SK-MEL-5 (cell line): ENCODE measurements at regions not wholly inside any gene's neighbourhood (a gene's known extent, or its start where the extent isn't known, plus 50 kb on each side); places are given as distances from the start of the nearest gene placed in this dataset.

Source experiments
- DNase-seq: peaks from one replicate; pipeline ENCODE4 v3.0.0-alpha.2; 2016; ENCODE audit warnings: low read depth, low spot score
- in situ Hi-C: cut with HindIII; loops from 2 replicates; pipeline ENCODE4 v1.10.0; 2016; ENCODE audit warnings: low sequenced_read_pairs, high pct_unique_total_duplicates, low pct_unique_long_range_greater_than_20kb

DNA sequence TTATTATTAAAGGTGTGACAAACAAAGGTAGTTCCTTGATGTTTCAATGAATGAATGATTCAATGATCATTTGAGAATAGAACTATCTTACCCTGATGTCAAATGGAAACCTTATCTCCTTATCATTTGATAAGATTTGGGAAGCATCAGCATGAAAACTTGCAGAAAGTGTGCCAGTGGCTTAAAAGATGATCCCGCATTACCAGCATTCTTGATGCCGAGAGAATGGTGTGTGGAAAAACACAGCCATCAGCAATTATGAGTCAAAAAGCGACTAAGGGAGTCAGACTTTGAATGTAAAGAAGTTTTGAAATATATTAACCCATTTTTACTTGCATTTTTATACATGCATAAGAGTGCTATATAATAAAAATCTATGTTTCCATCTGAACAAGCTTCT, 93.7 kb downstream of the MAIP1 start:
- no peak for DNase-seq
- in situ Hi-C loops: no loop called here

DNA sequence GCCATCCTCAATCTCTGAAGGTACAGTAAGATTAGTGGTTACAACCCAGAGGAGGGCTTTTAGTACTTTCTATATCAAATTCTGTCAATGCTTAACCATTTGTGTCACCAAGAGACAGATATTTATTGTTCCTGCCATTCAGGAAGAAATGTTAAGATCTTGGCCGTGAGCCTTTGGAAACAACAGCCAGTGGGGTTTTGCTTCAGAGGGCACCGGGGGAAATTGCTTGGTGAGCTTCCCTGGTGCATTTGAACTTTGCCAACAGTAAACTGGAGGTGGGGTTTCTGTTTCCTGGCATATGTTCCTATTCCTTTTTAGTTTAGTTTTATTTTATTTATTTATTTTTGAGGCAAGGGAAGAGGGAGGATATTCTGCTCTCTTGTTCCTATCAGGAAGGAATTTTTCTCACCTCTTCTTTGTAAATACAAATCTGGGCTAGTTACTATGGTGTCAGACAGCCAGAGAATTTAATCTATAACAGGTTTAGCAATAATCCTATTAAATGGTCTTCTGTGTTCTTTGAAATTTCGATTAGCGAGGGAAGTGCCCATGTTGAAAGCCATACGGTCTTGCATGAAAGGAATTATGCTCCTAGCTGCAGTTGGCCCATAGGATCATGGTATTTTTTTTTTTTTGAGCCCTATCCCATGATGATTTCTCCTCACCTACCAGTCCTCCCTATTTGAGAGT, 95.7 kb downstream of the MAIP1 start:
- in situ Hi-C loops: no loop called here
- no peak for DNase-seq

DNA sequence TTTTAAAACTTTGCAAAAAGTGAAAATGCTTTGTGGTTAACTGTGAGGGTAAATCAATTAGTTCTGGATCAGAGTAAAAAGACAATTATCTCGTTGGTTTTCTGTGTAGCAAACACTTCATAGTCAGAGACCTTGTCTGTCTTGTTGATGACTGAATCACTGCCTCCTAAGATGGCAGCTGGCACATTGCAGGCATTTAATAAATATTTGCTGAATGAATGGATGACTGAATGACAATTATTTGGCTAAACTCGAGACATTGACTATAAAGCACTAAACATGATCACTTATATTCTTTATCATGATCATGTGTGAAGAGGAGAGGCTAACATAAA, 96.2 kb downstream of the MAIP1 start:
- no peak for DNase-seq
- in situ Hi-C loops: no loop called here

DNA sequence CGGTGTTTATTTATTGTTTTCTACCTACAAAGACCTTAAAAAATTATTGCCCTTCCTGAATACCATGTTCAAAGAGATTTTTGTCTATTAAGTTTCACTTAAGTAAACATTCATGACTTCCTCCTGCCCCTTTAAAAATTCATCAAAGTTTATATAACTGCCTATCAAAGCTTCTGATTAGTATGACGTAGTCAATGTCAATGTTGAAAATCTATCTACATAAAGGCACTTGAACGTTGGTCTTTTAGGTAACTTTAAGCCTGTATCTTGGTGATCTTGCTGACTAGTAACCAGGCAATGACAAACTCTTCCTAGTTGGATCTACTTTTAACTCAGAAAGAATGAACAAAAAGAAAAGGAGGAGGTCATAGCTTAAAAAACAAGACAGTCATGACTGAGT, 97.2 kb downstream of the MAIP1 start:
- in situ Hi-C loops: no loop called here
- DNase-seq: no peak

DNA sequence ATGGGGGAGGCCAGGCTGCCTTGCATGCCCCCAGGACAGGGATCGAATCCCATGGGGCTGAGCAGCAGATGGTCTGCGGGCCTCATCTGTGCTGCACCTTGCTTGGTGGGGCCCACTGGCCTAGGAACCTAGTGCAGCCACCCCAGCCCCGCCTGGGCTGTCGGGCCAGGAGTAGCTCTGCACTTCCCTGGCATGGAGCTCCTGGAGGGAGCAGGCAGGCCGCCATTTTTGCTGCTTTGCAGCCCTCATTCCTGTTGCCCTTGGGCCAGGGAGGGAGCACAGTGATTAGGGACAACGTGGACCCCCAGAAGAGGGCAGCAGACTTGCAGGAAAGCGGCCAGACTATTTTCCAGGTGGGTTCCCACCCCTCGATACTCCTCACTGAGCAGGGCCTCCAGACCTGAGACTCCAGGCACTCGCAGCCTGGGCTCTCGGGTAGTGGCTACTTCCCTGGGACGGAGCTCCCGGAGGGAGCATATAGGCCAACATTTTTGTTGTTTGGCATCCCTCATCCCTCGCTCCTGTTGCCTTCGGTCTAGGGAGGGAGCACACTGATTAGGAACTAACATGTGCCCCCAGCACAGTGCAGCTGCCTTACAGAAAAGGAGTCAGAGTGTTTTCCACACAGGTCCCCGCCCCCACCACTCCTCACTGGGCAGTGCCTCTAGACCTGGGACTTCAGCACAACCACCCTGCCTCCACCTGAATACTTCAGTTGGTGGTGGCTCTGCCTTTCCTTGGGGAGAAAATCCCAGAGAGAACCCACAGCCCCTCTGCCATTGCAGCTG, 99.5 kb downstream of the MAIP1 start:
- in situ Hi-C loops: no loop called here
- peak; percentile 25 for DNase-seq

DNA sequence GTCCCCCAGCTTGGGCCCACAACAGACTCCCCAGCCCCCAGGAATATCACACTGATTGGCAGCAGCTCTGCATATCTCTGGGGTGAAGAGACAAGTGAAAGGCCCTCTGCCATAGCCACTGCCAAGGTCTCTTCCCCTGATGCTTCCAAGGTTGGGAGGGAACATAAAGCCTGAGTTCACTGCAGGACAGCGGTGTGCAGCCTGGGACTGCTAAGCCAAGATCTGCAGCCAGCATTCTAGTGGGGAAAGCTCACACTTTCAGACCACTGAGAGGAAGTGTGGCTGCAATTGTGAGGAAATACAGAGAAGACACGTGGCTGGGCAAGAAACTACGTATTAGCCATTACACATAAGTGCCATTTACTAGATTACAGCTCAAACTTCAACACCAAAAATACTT, 100.7 kb downstream of the MAIP1 start:
- in situ Hi-C loops: no loop called here
- no peak for DNase-seq

DNA sequence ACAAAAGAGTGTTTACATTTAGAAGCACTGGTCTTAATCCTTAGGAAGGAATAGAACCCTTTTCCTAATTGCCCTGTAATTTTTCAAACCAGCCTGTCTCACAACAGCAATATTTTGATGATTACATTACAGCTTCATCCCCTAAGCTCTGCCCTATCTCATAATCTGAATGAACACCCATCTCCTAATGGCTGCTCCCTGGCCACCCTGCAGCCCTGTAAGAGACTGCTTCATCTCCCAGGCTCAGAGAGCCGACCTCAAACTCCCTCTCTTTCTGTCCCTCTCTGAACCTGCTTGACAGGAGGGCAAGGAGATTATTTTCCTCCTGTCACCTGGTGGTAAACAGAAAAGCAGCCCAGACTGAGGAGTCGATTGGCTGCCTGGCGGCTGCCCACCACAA, 107.8 kb downstream of the MAIP1 start:
- in situ Hi-C loops: no loop called here
- DNase-seq: no peak

DNA sequence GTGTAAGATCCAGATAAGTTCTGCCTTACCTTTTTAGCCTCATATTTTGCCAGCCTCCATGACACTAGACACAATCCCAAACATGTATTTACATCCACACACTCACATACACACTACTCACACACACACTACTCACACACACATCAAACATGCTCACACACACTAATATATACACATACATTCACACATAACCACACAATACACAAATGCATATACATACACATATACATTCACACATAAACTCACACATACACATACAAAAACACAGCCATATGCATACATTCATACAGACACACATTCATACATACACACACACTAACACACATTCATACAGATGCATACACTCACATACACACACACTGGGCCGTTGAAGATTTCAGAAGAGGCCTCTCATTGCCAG, 109.5 kb downstream of the MAIP1 start:
- in situ Hi-C loops: no loop called here
- DNase-seq: no peak

DNA sequence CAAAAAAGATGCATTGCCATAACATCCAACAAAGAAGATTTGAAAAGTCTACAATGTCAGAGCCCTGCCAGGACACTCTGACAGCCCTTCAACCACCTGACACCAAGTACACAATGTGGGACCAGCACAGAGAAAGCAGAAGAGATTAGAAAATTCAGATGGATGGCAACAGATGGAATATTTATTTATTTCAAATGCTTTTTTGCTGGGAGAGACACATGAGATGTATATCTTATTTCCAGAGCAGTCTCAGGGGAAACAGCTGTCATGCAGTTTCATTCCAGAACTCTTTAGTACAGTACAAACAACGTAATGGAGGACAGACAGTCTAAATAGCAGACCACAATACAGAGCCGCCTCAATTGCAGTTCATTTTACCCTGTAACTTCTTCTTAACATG, 110.1 kb downstream of the MAIP1 start:
- in situ Hi-C loops: no loop called here

DNA sequence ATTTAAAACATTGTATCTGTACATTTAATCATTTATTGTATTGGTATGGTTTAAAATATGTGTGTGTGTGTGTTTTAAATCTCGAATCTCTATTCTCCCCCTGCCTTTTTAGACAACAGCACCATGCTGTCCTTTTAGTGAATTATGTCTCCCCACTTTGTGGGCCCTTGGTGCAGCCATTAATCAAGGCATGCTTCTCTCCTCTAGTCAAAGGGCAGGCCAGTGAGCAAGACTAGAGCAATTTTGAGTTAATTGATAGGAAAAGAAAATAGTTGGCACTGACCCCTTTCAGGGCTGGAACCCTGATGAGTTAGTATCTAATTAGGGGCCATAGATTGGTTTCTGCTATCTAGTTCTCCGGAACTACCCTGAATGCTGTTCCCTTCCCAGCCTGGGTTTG, 111.0 kb downstream of the MAIP1 start:
- in situ Hi-C loops: no loop called here
- DNase-seq: no peak

More for the DNA sequence above, 110.1 kb downstream of the MAIP1 start:
- no peak for DNase-seq

DNA sequence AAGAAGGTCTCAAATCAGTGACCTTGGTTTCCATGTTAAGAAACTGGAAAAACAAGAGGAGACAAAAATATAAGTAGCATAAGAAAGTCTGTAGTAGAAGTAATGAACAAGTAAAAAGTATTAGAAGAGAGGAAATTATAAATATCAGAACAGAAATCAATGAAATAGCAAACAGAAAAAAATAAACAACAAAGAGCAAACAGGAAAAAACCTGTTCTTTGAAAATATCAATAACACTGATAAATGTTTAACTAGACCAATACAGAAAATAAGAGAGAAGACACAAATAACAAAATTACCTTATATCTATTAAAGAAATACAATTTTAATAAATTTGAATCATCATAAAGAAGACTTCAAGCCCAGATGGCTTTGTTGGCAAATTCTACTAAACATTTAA, 113.3 kb downstream of the MAIP1 start:
- DNase-seq: no peak
- in situ Hi-C loops: no loop called here

DNA sequence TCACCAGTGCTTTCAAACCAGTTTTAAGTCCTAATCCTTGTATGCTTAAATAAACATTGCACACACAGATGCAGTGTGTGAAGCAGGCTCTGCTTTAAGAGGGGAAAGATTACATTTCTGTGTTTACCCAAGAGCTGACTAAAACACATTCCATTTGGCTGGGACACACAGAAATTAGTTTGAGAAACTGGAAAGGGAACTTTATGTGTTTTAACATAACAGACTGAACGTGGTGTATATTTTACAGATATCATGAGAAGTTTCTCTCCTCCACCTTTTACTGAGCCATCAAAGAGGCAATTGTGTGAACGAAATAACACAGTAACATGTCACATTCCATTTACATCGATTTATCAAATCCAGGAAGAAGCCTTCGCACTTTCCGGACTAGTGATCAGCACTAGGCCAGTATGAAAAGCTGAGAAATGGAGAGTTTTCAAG, 121.8 kb downstream of the MAIP1 start:
- peak; percentile 16 for DNase-seq
- in situ Hi-C loops: no loop called here

DNA sequence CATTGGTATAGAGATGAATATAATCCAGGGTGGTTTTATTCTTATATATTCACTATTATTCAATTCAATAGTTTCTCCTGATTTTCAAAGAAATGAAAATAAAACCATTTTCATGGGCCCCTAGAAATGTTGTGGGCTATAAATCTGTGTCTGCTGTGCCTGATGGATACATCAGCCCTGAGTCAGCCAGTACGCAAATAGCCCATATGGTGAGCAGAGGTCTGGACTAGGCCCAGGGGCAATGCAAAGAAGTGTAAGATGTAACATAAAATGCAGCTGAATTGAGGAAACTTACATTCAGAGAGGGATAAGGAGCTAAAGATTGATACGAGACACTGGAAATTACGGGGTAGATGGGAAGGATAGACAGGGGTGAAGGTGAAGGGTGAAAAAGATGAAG, 122.5 kb downstream of the MAIP1 start:
- in situ Hi-C loops: no loop called here
- no peak for DNase-seq

DNA sequence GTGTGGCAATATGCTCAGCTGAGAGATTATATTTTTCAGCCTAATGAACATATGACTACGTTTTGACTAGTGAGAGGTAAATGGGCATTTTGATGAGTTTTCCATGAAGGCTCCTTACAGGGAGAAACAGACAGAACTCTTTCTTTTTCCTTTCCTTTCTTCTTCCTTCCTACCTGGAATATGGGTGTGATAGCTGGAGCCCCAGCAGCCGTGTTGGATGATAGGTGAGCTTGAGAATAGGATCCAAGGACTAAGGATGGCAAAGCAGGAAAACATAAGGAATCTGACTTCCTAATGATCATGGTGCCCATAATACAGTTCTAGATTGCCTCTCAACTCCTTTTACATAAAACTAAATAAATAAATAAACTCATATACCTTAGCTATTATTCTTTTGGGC, 124.0 kb downstream of the MAIP1 start:
- in situ Hi-C loops: no loop called here
- DNase-seq: no peak

DNA sequence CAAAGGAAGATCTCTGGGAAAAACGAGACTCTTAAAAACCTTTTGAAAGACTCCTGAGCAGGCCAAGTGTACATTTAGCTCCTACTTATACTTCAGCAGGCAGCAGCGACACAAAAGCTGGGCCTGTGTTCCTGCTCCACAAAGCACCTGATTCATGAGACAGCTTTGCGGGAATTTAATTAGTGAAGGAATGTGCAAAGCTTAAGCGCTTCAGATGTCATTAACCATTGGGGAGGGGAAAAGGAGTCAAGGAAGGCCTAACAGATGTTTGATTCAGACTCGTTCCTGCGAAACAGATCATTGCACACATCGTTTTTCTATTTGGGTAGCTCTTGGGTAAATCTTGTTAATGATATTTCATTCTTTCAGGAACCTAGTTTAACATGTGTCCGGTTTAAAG, 125.9 kb downstream of the MAIP1 start:
- DNase-seq: peak; percentile 55
- in situ Hi-C loops: no loop called here

DNA sequence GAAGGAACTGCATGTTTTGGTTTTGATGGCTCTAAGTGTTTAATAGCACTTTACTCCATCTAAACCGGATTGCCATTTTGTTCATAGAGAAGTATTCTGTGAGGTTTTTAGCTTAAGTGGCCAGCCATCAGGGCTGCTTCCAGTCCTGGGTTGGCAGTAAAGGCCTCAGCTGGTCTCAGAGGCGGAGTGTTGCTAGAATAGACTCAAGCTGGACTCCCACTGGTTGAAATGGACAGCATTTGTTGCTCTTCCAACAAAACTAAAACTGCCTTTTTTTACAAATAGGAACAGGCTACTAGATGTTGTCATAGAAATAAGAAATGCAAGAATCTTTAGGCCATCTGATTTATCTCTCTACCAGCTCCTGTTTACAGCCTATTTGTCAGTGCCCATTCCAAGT, 126.4 kb downstream of the MAIP1 start:
- DNase-seq: no peak
- in situ Hi-C loops: no loop called here

DNA sequence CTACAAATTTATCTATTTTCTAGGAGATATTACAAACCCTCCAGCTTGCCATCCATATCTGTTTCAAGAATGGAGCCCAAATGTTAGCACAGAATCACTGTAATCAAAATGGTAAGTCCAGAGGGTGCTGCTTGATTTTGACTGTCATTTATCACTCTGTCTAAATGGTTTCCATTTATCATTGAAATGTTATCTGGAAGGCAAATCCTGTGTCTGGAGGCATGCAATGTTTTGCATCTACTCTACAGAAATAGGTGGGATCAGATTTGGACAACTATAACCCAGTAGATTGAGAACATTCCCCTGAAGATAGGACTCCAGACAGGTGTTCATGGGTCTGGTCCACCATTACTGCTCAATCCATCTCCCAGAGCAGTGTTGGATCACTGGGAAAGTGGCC, 128.7 kb downstream of the MAIP1 start:
- in situ Hi-C loops: no loop called here
- no peak for DNase-seq

DNA sequence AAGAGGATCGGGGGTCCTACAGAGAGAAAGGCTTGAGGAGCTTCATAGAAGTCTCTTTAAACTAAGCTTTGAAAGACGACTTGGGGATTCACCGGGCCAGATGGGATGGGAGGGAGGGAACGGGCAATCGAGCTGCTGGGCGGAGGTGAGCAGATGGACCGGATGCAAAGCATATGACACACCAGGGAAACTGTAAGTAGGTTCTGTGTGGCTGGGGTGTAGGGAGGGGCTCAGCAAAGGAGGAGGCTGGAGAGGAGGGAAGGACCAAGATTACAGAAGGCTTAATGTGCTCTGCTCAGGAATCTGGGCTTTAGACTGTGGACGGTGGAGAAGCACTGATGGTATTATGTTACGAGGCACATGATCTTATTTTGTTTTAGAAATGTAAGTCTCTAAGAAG, 131.5 kb downstream of the MAIP1 start:
- DNase-seq: no peak
- in situ Hi-C loops: no loop called here

DNA sequence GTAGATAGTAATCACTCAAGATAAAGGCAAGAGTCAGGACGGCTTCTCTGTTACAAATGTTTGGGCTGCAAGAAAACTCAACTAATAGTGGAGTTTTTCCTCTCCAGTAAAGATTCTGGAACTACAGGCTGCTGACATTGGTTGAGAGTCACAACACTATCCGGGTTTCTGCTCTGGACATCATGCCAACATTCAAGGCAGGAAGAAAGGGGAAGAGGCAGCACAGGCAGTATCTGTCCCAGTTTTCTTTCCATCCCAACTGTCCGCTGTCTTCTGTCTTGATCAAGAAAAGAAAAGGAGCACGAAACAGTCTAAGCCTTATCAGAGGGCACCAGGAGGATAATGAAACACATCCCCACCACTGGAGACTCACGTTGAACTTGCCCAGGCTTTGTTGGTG, 132.1 kb downstream of the MAIP1 start:
- in situ Hi-C loops: no loop called here
- DNase-seq: no peak
